Gastroesophageal sphincter (tissue), 4 donors: ENCODE measurements at regions not wholly inside any gene's neighbourhood (a gene's known extent, or its start where the extent isn't known, plus 50 kb on each side); places are given as distances from the start of the nearest gene placed in this dataset.

Source experiments
- ATAC-seq: fragments of 150-250 bp; one replicate; pipeline ENCODE4 v1.9.1; 2016; ENCODE audit warnings: mild to moderate bottlenecking, moderate library complexity
- H3K27ac ChIP-seq, 4 donors: fragments of 200-600 bp; sonication (generic) in 3 of 4; 1 replicate in 3 of 4; 2 replicates in 1 of 4; pipeline ENCODE4 v1.5.1; 2016 to 2019
- H3K27me3 ChIP-seq: fragments of 200-600 bp; sonication (generic); one replicate; pipeline ENCODE4 v1.5.1; 2019
- H3K36me3 ChIP-seq, 2 donors: fragments of 200-600 bp; sonication (generic); one replicate each; pipeline ENCODE4 v1.5.1; 2019; ENCODE audit warnings: control low read depth in 1 of 2
- H3K4me1 ChIP-seq, 3 donors: fragments of 200-600 bp; sonication (generic); 1 replicate in 2 of 3; 2 replicates in 1 of 3; pipeline ENCODE4 v1.5.1; 2016 to 2019; ENCODE audit warnings: control low read depth in 2 of 3
- H3K4me3 ChIP-seq, 2 donors: fragments of 200-600 bp; sonication (generic); one replicate each; pipeline ENCODE4 v1.5.1; 2019; ENCODE audit warnings: mild to moderate bottlenecking in 1 of 2, moderate library complexity in 1 of 2
- H3K9me3 ChIP-seq, 3 donors: fragments of 200-600 bp; sonication (generic); one replicate each; pipeline ENCODE4 v1.5.1; 2017 to 2019; ENCODE audit warnings: control low read depth in 2 of 3
- EP300 ChIP-seq: sonication (generic); formaldehyde crosslinking; IDR thresholded peaks from one replicate; pipeline ENCODE4 v1.6.1; 2017; ENCODE audit warnings: antibody characterized with exemption, mild to moderate bottlenecking
- POLR2A ChIP-seq, 2 donors: fragments of 450-650 bp; IDR thresholded peaks; one replicate each; pipeline ENCODE4 v1.6.1; 2017; ENCODE audit warnings: antibody characterized with exemption in 2 of 2, mild to moderate bottlenecking in 2 of 2, moderate library complexity in 1 of 2
- POLR2AphosphoS5 ChIP-seq: sonication (generic); formaldehyde crosslinking; IDR thresholded peaks from one replicate; pipeline ENCODE4 v1.6.1; 2017; ENCODE audit warnings: antibody characterized with exemption
- WGBS, 2 donors: methylation state at CpG; one replicate each; pipeline ENCODE4 v1.1.5; 2018; ENCODE audit warnings: low coverage in 1 of 2; 5-methylcytosine and 5-hydroxymethylcytosine counted together
- TF ChIP-seq, protein P1 (sequence below), 4 experiments: fragments of 200-600 bp in 2 of 4; fragments of 450-650 bp in 2 of 4; sonication (generic) in 1 of 4; IDR thresholded peaks; one replicate each; pipeline ENCODE4 v1.5.1; 2017 to 2019; ENCODE audit warnings: antibody characterized with exemption in 4 of 4, mild to moderate bottlenecking in 2 of 4, moderate library complexity in 2 of 4

DNA sequence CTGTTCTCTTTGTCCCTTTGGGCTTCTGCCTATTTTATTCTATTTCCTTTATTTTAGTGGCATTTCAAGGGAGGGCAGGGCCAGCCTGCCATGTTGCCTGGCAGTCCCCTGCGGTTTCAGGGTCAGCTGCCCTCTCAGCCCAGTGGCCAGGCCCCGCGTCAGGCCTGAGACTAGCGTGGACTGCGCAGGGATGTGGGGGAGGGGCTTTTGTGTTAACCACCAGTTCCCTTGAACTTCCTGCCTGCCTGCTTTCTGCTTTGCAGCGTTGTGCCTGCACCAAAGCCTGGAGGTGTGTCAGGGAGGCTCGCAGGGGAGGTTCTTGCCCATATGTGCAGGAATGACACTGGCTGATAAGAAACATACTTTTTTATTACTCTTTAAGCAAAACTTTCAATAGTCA lies 157.6 kb downstream of the SLC35B3 start:
- WGBS, 2 donors, result 30 to 36% methylated on average over 2 to 7 of the region's 7 CpGs
- TF ChIP-seq EP300, result no peak
- TF ChIP-seq, protein P1, sequence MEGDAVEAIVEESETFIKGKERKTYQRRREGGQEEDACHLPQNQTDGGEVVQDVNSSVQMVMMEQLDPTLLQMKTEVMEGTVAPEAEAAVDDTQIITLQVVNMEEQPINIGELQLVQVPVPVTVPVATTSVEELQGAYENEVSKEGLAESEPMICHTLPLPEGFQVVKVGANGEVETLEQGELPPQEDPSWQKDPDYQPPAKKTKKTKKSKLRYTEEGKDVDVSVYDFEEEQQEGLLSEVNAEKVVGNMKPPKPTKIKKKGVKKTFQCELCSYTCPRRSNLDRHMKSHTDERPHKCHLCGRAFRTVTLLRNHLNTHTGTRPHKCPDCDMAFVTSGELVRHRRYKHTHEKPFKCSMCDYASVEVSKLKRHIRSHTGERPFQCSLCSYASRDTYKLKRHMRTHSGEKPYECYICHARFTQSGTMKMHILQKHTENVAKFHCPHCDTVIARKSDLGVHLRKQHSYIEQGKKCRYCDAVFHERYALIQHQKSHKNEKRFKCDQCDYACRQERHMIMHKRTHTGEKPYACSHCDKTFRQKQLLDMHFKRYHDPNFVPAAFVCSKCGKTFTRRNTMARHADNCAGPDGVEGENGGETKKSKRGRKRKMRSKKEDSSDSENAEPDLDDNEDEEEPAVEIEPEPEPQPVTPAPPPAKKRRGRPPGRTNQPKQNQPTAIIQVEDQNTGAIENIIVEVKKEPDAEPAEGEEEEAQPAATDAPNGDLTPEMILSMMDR (IDR thresholded peaks at IDR 0.05), result no peak
- no peak for TF ChIP-seq POLR2A (IDR thresholded peaks at IDR 0.05)
- no peak for TF ChIP-seq POLR2AphosphoS5
- Histone ChIP-seq H3K36me3 (no peaks in the 10 kb centered on the region), H3K9me3 (no peaks in the 10 kb centered on the region), H3K4me1 (no peaks in the 10 kb centered on the region), H3K27ac (no peak overlapping the region), H3K4me3 (no peak overlapping the region), H3K27me3 (peaks cover 11% of the 10 kb centered on the region)
- no peak for ATAC-seq

DNA sequence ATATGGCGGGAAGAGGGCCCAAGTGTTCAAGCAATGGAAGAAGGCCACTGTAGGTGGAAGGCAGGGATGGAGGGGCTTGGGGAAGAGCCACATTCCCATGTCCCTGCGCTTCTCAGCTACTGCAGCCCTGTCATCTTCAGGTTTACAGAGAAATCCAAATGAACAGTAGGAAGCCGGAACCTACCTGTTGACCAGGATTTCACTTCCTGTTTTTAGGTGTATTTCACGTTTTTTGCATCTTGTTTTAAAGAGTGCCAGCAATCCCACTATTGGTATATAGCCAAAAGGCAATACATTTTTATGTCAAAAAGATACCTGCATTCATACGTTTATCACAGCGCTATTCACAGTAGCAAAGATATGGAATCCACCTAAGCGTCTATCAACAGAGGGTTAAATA lies 159.2 kb downstream of the SLC35B3 start:
- Histone ChIP-seq H3K36me3 (no peaks in the 10 kb centered on the region), H3K4me1 (no peaks in the 10 kb centered on the region), H3K27ac (no peak overlapping the region), H3K27me3 (peaks cover 11% of the 10 kb centered on the region), H3K9me3 (no peaks in the 10 kb centered on the region), H3K4me3 (no peak overlapping the region)
- ATAC-seq, result no peak
- WGBS, 2 donors, result 80 to 82% methylated on average over 7 of the region's 7 CpGs
- TF ChIP-seq POLR2AphosphoS5, result no peak
- no peak for TF ChIP-seq EP300
- TF ChIP-seq POLR2A (IDR thresholded peaks at IDR 0.05), result no peak
- TF ChIP-seq, protein P1 (IDR thresholded peaks at IDR 0.05), result no peak

DNA sequence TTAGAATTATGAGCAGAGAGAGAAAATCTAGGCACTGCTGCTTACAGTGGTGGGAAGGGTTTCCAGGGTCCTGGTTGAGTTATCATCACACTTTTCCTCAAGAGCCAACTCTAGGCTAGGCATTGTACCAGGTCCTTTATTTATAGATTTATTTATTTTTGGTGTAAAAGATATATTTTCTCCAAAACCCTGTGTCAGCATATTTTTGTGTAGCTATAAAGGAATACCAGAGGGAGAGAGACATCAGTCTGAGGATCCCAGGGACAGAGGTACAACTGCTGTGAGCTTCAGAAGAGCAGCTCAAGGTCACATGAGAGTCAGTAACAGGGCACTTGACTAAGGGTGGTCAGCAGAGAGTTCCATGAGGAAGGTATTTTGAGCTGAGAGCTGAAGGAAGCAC lies 159.7 kb downstream of the SLC35B3 start:
- TF ChIP-seq POLR2AphosphoS5 (no peak), EP300 (no peak), POLR2A (IDR thresholded peaks at IDR 0.05) (no peak)
- TF ChIP-seq, protein P1 (IDR thresholded peaks at IDR 0.05), result no peak
- Histone ChIP-seq H3K9me3 (no peaks in the 10 kb centered on the region), H3K27me3 (peaks cover 11% of the 10 kb centered on the region), H3K4me3 (no peak overlapping the region), H3K4me1 (no peaks in the 10 kb centered on the region), H3K27ac (no peak overlapping the region), H3K36me3 (no peaks in the 10 kb centered on the region)
- no peak for ATAC-seq

DNA sequence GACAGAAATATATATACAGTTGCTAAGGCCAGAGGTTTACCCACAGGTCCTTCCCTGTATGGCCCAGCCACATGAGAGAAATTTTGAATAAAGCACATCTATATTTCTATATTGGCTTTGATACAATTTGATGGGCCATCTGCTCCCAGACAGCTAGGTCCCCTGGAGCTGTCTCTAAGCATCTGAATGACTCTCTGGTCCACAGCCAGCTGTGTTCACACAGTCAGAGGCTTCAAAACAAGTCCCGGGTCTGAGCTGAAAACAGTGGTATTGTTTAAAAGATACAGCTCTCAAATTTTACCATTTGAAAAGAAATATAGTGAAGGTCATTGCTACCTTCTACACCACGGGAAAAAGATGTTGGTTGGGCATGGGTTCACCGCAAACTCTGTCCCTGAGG lies 161.1 kb downstream of the SLC35B3 start:
- no peak overlapping the region for H3K27ac ChIP-seq
- WGBS, 2 donors, result 54 to 81% methylated on average over 2 to 3 of the region's 3 CpGs
- H3K4me3 ChIP-seq, result no peak overlapping the region
- peaks cover 11% of the 10 kb centered on the region for H3K27me3 ChIP-seq
- H3K9me3 ChIP-seq, result peaks cover 0 to 4% (median 0%) of the 10 kb centered on the region in 3 donors
- TF ChIP-seq, protein P1 (IDR thresholded peaks at IDR 0.05), result no peak
- TF ChIP-seq POLR2AphosphoS5 (no peak), POLR2A (IDR thresholded peaks at IDR 0.05) (no peak), EP300 (no peak)
- no peaks in the 10 kb centered on the region for H3K4me1 ChIP-seq
- no peak for ATAC-seq
- H3K36me3 ChIP-seq, result no peaks in the 10 kb centered on the region

DNA sequence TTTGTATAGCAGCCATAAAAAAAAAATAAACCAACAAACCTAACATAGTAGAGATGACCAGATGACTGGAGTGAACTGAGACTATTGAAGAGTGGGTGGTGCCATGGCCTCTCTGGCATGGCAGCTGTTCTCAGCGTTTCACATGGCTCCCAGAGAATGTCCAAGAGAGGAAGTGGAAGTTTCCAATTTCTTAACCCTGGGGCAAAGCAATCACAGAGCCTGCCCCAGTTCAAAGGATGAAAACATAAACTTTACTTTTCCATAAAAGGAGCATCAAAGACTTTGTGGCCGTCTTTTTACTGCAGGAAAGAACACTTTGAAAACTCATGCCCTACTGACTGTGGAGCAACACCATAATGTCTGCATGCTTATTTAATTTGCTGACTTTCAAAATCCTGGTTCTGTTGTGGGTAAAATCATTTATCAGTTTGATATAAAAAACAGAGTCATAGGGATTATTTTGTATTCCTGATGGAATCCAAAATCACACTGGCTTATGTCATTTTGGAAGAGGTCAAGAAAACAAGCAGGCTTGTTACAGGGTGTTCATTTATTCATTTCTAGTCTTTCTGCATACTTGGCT lies 165.4 kb downstream of the SLC35B3 start:
- H3K27me3 ChIP-seq, result no peaks in the 10 kb centered on the region
- H3K27ac ChIP-seq, result no peak overlapping the region
- TF ChIP-seq POLR2A (IDR thresholded peaks at IDR 0.05), result no peak
- no peak for TF ChIP-seq EP300
- TF ChIP-seq, protein P1 (IDR thresholded peaks at IDR 0.05), result no peak
- no peak for TF ChIP-seq POLR2AphosphoS5
- no peak for ATAC-seq
- no peaks in the 10 kb centered on the region for H3K36me3 ChIP-seq
- H3K4me1 ChIP-seq, result no peaks in the 10 kb centered on the region
- peaks cover 0 to 9% (median 0%) of the 10 kb centered on the region in 3 donors for H3K9me3 ChIP-seq
- WGBS, 2 donors, result 0 to 10% methylated on average over 2 of the region's 2 CpGs
- H3K4me3 ChIP-seq, result no peak overlapping the region
